GM12874 (cell line): ENCODE measurements at regions not wholly inside any gene's neighbourhood (a gene's known extent, or its start where the extent isn't known, plus 50 kb on each side); places are given as distances from the start of the nearest gene placed in this dataset.

Source experiments
- CTCF ChIP-seq: IDR thresholded peaks from 2 replicates; pipeline ENCODE4 v1.5.1; 2011; ENCODE audit warnings: low read depth, mild to moderate bottlenecking, control low read depth, low read length, moderate library complexity; ENCODE audit not compliant: insufficient read depth

- no peak for TF ChIP-seq CTCF
These were observed 54.1 kb downstream of the C1QL2 start for GRCh38 chr2:119104414-119104813.

- no peak for TF ChIP-seq CTCF
These were observed 55.6 kb downstream of the C1QL2 start for GRCh38 chr2:119102964-119103363.

- TF ChIP-seq CTCF = no peak
These were observed 70.1 kb downstream of the C1QL2 start for GRCh38 chr2:119088416-119088815.

- TF ChIP-seq CTCF = no peak
These were observed 72.2 kb downstream of the C1QL2 start for GRCh38 chr2:119086327-119086726.

GRCh38 chr2:119085613-119086012 lies 72.9 kb downstream of the C1QL2 start:
- TF ChIP-seq CTCF = no peak

GRCh38 chr2:119083416-119083815 lies 75.1 kb downstream of the C1QL2 start:
- no peak for TF ChIP-seq CTCF

- TF ChIP-seq CTCF = no peak
These were observed 75.6 kb downstream of the C1QL2 start for GRCh38 chr2:119082821-119083400.

GRCh38 chr2:119078796-119079195 lies 79.8 kb downstream of the C1QL2 start:
- no peak for TF ChIP-seq CTCF
